ENCODE measurements at regions not wholly inside any gene's neighbourhood (a gene's known extent, or its start where the extent isn't known, plus 50 kb on each side); places are given as distances from the start of the nearest gene placed in this dataset.

DNA sequence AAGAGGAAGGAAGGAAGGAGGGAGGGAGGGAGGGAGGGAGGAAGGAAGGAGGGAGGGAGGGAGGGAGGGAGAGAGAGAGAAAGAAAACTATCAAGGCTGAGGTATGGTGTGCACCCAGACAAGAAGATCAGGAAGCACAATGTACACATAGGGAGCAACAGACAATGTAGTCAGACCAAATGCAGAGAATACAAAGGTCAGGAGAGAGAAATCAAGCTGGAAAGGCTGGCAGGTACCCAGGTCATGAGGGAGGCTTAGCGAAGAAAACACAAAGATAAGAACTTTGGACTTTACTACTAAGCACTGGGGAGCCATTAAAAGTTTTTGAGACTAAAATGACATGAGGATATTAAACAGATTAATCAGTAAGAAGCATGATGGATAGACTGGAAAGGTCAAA, 176.0 kb upstream of the TMCO5A start:
- H3K4me2 ChIP-seq (ENCODE audit: low read length): no peak overlapping the region

GRCh38 chr15:37764733-37765191, 169.7 kb upstream of the TMCO5A start:
- H3K4me2 ChIP-seq (ENCODE audit: low read length): no peak overlapping the region
- H4K20me1 ChIP-seq (ENCODE audit: insufficient read depth, low read length): no peaks in the 10 kb centered on the region
- no peaks in the 10 kb centered on the region for H3K27me3 ChIP-seq (ENCODE audit: insufficient read depth, low read length)
- H3K27ac ChIP-seq (ENCODE audit: low read depth, low read length, poor library complexity, severe bottlenecking): no peak overlapping the region
- TF ChIP-seq, protein P1, sequence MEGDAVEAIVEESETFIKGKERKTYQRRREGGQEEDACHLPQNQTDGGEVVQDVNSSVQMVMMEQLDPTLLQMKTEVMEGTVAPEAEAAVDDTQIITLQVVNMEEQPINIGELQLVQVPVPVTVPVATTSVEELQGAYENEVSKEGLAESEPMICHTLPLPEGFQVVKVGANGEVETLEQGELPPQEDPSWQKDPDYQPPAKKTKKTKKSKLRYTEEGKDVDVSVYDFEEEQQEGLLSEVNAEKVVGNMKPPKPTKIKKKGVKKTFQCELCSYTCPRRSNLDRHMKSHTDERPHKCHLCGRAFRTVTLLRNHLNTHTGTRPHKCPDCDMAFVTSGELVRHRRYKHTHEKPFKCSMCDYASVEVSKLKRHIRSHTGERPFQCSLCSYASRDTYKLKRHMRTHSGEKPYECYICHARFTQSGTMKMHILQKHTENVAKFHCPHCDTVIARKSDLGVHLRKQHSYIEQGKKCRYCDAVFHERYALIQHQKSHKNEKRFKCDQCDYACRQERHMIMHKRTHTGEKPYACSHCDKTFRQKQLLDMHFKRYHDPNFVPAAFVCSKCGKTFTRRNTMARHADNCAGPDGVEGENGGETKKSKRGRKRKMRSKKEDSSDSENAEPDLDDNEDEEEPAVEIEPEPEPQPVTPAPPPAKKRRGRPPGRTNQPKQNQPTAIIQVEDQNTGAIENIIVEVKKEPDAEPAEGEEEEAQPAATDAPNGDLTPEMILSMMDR (IDR thresholded peaks at IDR 0.05; ENCODE audit: low read length): peak; percentile 80
- no peak for TF ChIP-seq EZH2 (IDR thresholded peaks at IDR 0.05; ENCODE audit: borderline replicate concordance, low read length)
- no peak overlapping the region for H3K9ac ChIP-seq (ENCODE audit: low read length)
- H3K4me1 ChIP-seq (ENCODE audit: insufficient read depth, low read length, severe bottlenecking): no peaks in the 10 kb centered on the region
- H3K36me3 ChIP-seq (ENCODE audit: insufficient read depth, low read length): no peaks in the 10 kb centered on the region
- no peaks in the 10 kb centered on the region for H3K9me3 ChIP-seq (ENCODE audit: low read length)
- H2AFZ ChIP-seq (ENCODE audit: low read length): peak overlapping the region; percentile 100
- H3K79me2 ChIP-seq (ENCODE audit: insufficient read depth, low read length): no peaks in the 10 kb centered on the region
- H3K4me3 ChIP-seq (ENCODE audit: low read depth, low read length, poor library complexity, severe bottlenecking): no peak overlapping the region
- no peaks in the 10 kb centered on the region for H3K9me2 ChIP-seq (ENCODE audit: low read depth, low read length)
- no peaks in the 10 kb centered on the region for H3F3A ChIP-seq (ENCODE audit: insufficient read depth, low read length)

More for the DNA sequence above, 176.0 kb upstream of the TMCO5A start:
- H3F3A ChIP-seq (ENCODE audit: insufficient read depth, low read length): no peaks in the 10 kb centered on the region
- no peaks in the 10 kb centered on the region for H3K36me3 ChIP-seq (ENCODE audit: insufficient read depth, low read length)
- no peaks in the 10 kb centered on the region for H3K79me2 ChIP-seq (ENCODE audit: insufficient read depth, low read length)
- H3K4me3 ChIP-seq (ENCODE audit: low read depth, low read length, poor library complexity, severe bottlenecking): no peak overlapping the region
- no peak overlapping the region for H3K27ac ChIP-seq (ENCODE audit: low read depth, low read length, poor library complexity, severe bottlenecking)
- H3K9me2 ChIP-seq (ENCODE audit: low read depth, low read length): no peaks in the 10 kb centered on the region
- H2AFZ ChIP-seq (ENCODE audit: low read length): no peak overlapping the region
- TF ChIP-seq EZH2 (IDR thresholded peaks at IDR 0.05; ENCODE audit: borderline replicate concordance, low read length): no peak
- TF ChIP-seq, protein P1 (IDR thresholded peaks at IDR 0.05; ENCODE audit: low read length): no peak
- no peaks in the 10 kb centered on the region for H4K20me1 ChIP-seq (ENCODE audit: insufficient read depth, low read length)
- H3K27me3 ChIP-seq (ENCODE audit: insufficient read depth, low read length): no peaks in the 10 kb centered on the region
- H3K9ac ChIP-seq (ENCODE audit: low read length): no peak overlapping the region
- H3K4me1 ChIP-seq (ENCODE audit: insufficient read depth, low read length, severe bottlenecking): no peaks in the 10 kb centered on the region
- H3K9me3 ChIP-seq (ENCODE audit: low read length): no peaks in the 10 kb centered on the region

- H3K79me2 ChIP-seq (ENCODE audit: insufficient read depth, low read length): no peaks in the 10 kb centered on the region
- no peak overlapping the region for H3K4me2 ChIP-seq (ENCODE audit: low read length)
- TF ChIP-seq EZH2 (IDR thresholded peaks at IDR 0.05; ENCODE audit: borderline replicate concordance, low read length): no peak
- TF ChIP-seq, protein P1 (IDR thresholded peaks at IDR 0.05; ENCODE audit: low read length): no peak
- H3K9ac ChIP-seq (ENCODE audit: low read length): no peak overlapping the region
- H3K36me3 ChIP-seq (ENCODE audit: insufficient read depth, low read length): no peaks in the 10 kb centered on the region
- no peaks in the 10 kb centered on the region for H3K9me3 ChIP-seq (ENCODE audit: low read length)
- H3F3A ChIP-seq (ENCODE audit: insufficient read depth, low read length): no peaks in the 10 kb centered on the region
- no peak overlapping the region for H2AFZ ChIP-seq (ENCODE audit: low read length)
- H3K27me3 ChIP-seq (ENCODE audit: insufficient read depth, low read length): no peaks in the 10 kb centered on the region
- H3K4me3 ChIP-seq (ENCODE audit: low read depth, low read length, poor library complexity, severe bottlenecking): no peak overlapping the region
- no peaks in the 10 kb centered on the region for H3K4me1 ChIP-seq (ENCODE audit: insufficient read depth, low read length, severe bottlenecking)
- H3K27ac ChIP-seq (ENCODE audit: low read depth, low read length, poor library complexity, severe bottlenecking): no peak overlapping the region
- no peaks in the 10 kb centered on the region for H3K9me2 ChIP-seq (ENCODE audit: low read depth, low read length)
- no peaks in the 10 kb centered on the region for H4K20me1 ChIP-seq (ENCODE audit: insufficient read depth, low read length)
Observed at GRCh38 chr15:37765786-37766185, 168.7 kb upstream of the TMCO5A start.
